Breast epithelium (tissue), 4 donors: ENCODE measurements at regions not wholly inside any gene's neighbourhood (a gene's known extent, or its start where the extent isn't known, plus 50 kb on each side); places are given as distances from the start of the nearest gene placed in this dataset.

Experiments
- DNase-seq, 2 donors: peaks; one replicate each; pipeline ENCODE4 v3.0.0-alpha.2; 2019; ENCODE audit warnings: low spot score in 2 of 2
- H3K27ac ChIP-seq, 2 donors: fragments of 200-600 bp; sonication (generic) in 1 of 2; one replicate each; pipeline ENCODE4 v1.5.1; 2016 to 2019; ENCODE audit warnings: mild to moderate bottlenecking in 1 of 2
- H3K27me3 ChIP-seq, 2 donors: fragments of 200-600 bp; sonication (generic) in 1 of 2; one replicate each; pipeline versions ENCODE4 v1.5.1 to v1.6.0; 2017 to 2019; ENCODE audit warnings: control low read depth in 1 of 2, mild to moderate bottlenecking in 1 of 2
- H3K36me3 ChIP-seq: fragments of 200-600 bp; one replicate; pipeline ENCODE4 v1.5.1; 2019
- H3K4me1 ChIP-seq, 2 donors: fragments of 200-600 bp; sonication (generic); one replicate each; pipeline ENCODE4 v1.5.1; 2016 to 2019; ENCODE audit warnings: control low read depth in 1 of 2
- H3K4me3 ChIP-seq, 3 donors: fragments of 200-600 bp; sonication (generic); 1 replicate in 2 of 3; 2 replicates in 1 of 3; pipeline ENCODE4 v1.5.1; 2016 to 2019; ENCODE audit warnings: mild to moderate bottlenecking in 3 of 3, moderate library complexity in 2 of 3
- H3K9me3 ChIP-seq, 2 donors: fragments of 200-600 bp; sonication (generic) in 1 of 2; one replicate each; pipeline ENCODE4 v1.5.1; 2016 to 2019; ENCODE audit warnings: control low read depth in 1 of 2
- CTCF ChIP-seq, 3 donors: fragments of 450-650 bp; IDR thresholded peaks; one replicate each; pipeline ENCODE4 v1.5.1; 2016 to 2017; ENCODE audit warnings: antibody characterized with exemption in 3 of 3, mild to moderate bottlenecking in 3 of 3, moderate library complexity in 3 of 3
- POLR2A ChIP-seq: fragments of 450-650 bp; IDR thresholded peaks from one replicate; pipeline ENCODE4 v1.6.1; 2016; ENCODE audit warnings: antibody characterized with exemption, mild to moderate bottlenecking, moderate library complexity
- POLR2AphosphoS5 ChIP-seq, 3 donors: sonication (generic); formaldehyde crosslinking; IDR thresholded peaks; one replicate each; pipeline ENCODE4 v1.6.1; 2017; ENCODE audit warnings: antibody characterized with exemption in 3 of 3
- intact Hi-C: fragments of 100-400 bp; cut with DNase I; formaldehyde crosslinking; loops from one replicate; pipeline ENCODE4 v1.15.1; 2023; ENCODE audit warnings: low total_unique reads

GRCh38 chr12:91515944-91516694 lies 333.5 kb upstream of the DCN start:
- H3K27me3 ChIP-seq: no peaks in the 10 kb centered on the region
- no peak for DNase-seq
- no peaks in the 10 kb centered on the region for H3K36me3 ChIP-seq
- no peaks in the 10 kb centered on the region for H3K4me1 ChIP-seq
- no peaks in the 10 kb centered on the region for H3K9me3 ChIP-seq
- no peak overlapping the region for H3K27ac ChIP-seq
- intact Hi-C loops: no loop called here
- TF ChIP-seq POLR2AphosphoS5 (IDR thresholded peaks at IDR 0.05) (no peak), CTCF (IDR thresholded peaks at IDR 0.05) (no peak), POLR2A (no peak)
- H3K4me3 ChIP-seq: no peak overlapping the region

- Histone ChIP-seq H3K4me3 (no peak overlapping the region), H3K27ac (no peak overlapping the region), H3K4me1 (no peaks in the 10 kb centered on the region), H3K9me3 (no peaks in the 10 kb centered on the region), H3K36me3 (no peaks in the 10 kb centered on the region), H3K27me3 (no peaks in the 10 kb centered on the region)
- intact Hi-C loops: no loop called here
- TF ChIP-seq POLR2AphosphoS5 (IDR thresholded peaks at IDR 0.05): no peak
- no peak for TF ChIP-seq CTCF (IDR thresholded peaks at IDR 0.05)
- no peak for TF ChIP-seq POLR2A
- no peak for DNase-seq
These were observed 330.7 kb upstream of the DCN start for GRCh38 chr12:91513313-91513712.

- no peaks in the 10 kb centered on the region for H3K27me3 ChIP-seq
- H3K4me3 ChIP-seq: no peak overlapping the region
- no peak for DNase-seq
- H3K9me3 ChIP-seq: no peaks in the 10 kb centered on the region
- intact Hi-C loops: no loop called here
- H3K4me1 ChIP-seq: no peaks in the 10 kb centered on the region
- no peaks in the 10 kb centered on the region for H3K36me3 ChIP-seq
- H3K27ac ChIP-seq: no peak overlapping the region
- TF ChIP-seq POLR2AphosphoS5 (IDR thresholded peaks at IDR 0.05) (no peak), POLR2A (no peak), CTCF (IDR thresholded peaks at IDR 0.05) (no peak)
These were observed 329.3 kb upstream of the DCN start for GRCh38 chr12:91511795-91512420.

- no peak for DNase-seq
- intact Hi-C loops: no loop called here
- Histone ChIP-seq H3K9me3 (peaks cover 0 to 2% of the 10 kb centered on the region in 2 donors), H3K27ac (no peak overlapping the region), H3K36me3 (no peaks in the 10 kb centered on the region), H3K27me3 (no peaks in the 10 kb centered on the region), H3K4me1 (no peaks in the 10 kb centered on the region), H3K4me3 (no peak overlapping the region)
- TF ChIP-seq POLR2AphosphoS5 (IDR thresholded peaks at IDR 0.05) (no peak), POLR2A (no peak), CTCF (IDR thresholded peaks at IDR 0.05) (no peak)
These were observed 325.1 kb upstream of the DCN start for GRCh38 chr12:91507754-91508153.

GRCh38 chr12:91506452-91506851 lies 323.8 kb upstream of the DCN start:
- no peak for DNase-seq
- Histone ChIP-seq H3K4me1 (no peaks in the 10 kb centered on the region), H3K4me3 (no peak overlapping the region), H3K9me3 (peaks cover 0 to 11% of the 10 kb centered on the region in 2 donors), H3K27me3 (no peaks in the 10 kb centered on the region), H3K27ac (no peak overlapping the region), H3K36me3 (no peaks in the 10 kb centered on the region)
- no peak for TF ChIP-seq CTCF (IDR thresholded peaks at IDR 0.05)
- intact Hi-C loops: no loop called here
